ENCODE measurements at regions not wholly inside any gene's neighbourhood (a gene's known extent, or its start where the extent isn't known, plus 50 kb on each side); places are given as distances from the start of the nearest gene placed in this dataset.

DNA sequence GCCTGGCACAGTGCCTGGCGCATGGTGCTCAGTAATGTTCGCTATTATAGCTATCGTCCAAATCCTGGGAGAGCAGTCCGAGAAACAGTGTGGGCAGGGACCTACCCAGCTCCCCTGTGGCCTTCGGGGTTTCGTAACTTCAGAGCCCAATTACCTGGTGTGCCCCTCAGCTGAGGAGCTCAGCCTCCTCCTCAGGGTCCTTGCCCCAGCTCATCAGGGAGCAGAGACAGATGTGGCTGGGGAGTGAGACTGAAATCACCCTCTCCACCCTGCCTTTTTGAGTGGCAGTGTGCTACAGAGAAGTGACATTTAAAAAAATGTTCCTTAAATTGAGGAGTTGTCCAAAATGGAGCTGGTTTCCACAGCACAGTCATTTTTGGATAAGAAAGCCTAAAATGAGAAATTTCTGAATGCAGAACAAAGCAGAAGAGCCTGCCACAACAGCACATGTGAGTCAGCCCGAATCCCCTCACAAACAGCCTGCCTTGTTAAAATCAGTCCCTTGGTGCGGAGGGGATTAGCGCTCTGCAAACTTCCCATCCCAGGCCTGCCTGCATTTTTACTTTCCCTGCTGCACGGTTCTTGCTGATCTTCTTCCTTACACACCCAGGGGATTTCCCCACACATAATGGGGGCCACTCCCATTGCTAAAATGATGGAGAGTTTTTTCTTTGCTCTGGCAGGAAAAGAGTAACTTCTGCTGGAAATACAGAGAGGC is 78.1 kb upstream of the PITX1 start:
- no peak for TF ChIP-seq CTCF (IDR thresholded peaks at IDR 0.05; ENCODE audit: insufficient read depth, low read length, poor library complexity, severe bottlenecking)
- TF ChIP-seq EZH2phosphoT487 (conservative IDR thresholded peaks at IDR 0.05; ENCODE audit: low read length) = no peak

All from SU-DHL-6 (cell line).